IMR-90 (cell line): ENCODE measurements at regions not wholly inside any gene's neighbourhood (a gene's known extent, or its start where the extent isn't known, plus 50 kb on each side); places are given as distances from the start of the nearest gene placed in this dataset.

Experiments
- ATAC-seq: fragments of 200-7000 bp; cut with Tn5 transposase; 2 replicates; pipeline ENCODE4 v1.9.1; 2020; ENCODE audit warnings: low read depth, mild to moderate bottlenecking, moderate library complexity
- BruUV-seq: library from RNA; stranded (reverse); fragments of 400-500 nt; replicated peaks from 2 replicates; lab custom pipeline; 2021; lab: Mats Ljungman, UMichigan
- CTCF ChIA-PET: fragments of 300-600 bp; formaldehyde crosslinking; extraction: SDS; loops from one replicate; lab custom pipeline; 2021; ENCODE audit warnings: antibody characterized with exemption; lab: Yijun Ruan, JAX
- POLR2A ChIA-PET: fragments of 300-600 bp; sonication (Branson Sonifier 250); formaldehyde crosslinking; loops from one replicate; lab custom pipeline; 2022; ENCODE audit warnings: antibody characterized with exemption; ENCODE audit not compliant: unreplicated experiment; lab: Charles Lee
- DNase-seq: peaks from one replicate; pipeline ENCODE4 v3.0.0; 2013
- H2AFZ ChIP-seq: replicated peaks from 2 replicates; pipeline ENCODE3; 2013; ENCODE audit warnings: low read length, mild to moderate bottlenecking; ENCODE audit not compliant: poor library complexity
- H2AK5ac ChIP-seq: 2 replicates; pipeline ENCODE4 v1.6.1; 2013; ENCODE audit warnings: low read depth, low read length, inconsistent platforms
- H2AK9ac ChIP-seq: replicated peaks from 2 replicates; pipeline ENCODE3; 2013; ENCODE audit warnings: mild to moderate bottlenecking, low read depth, low read length, moderate library complexity; ENCODE audit not compliant: poor library complexity
- H2BK120ac ChIP-seq: 2 replicates; pipeline ENCODE4 v1.6.1; 2013; ENCODE audit warnings: low read depth, low read length, inconsistent platforms
- H2BK15ac ChIP-seq: 3 replicates; pipeline ENCODE4 v1.6.1; 2013; ENCODE audit warnings: low read depth, low read length, inconsistent platforms
- H2BK20ac ChIP-seq: 2 replicates; pipeline ENCODE4 v1.6.1; 2013; ENCODE audit warnings: low read depth, mild to moderate bottlenecking, inconsistent platforms, low read length, moderate library complexity
- H2BK5ac ChIP-seq: 2 replicates; pipeline ENCODE4 v1.6.1; 2013; ENCODE audit warnings: mild to moderate bottlenecking, low read depth, low read length, inconsistent platforms; ENCODE audit not compliant: poor library complexity, severe bottlenecking
- H3K14ac ChIP-seq: replicated peaks from 2 replicates; pipeline ENCODE4 v1.6.1; 2013; ENCODE audit warnings: low read depth, low read length, inconsistent platforms
- H3K18ac ChIP-seq: 2 replicates; pipeline ENCODE4 v1.6.1; 2013; ENCODE audit warnings: low read depth, low read length, control low read depth
- H3K23ac ChIP-seq: 2 replicates; pipeline ENCODE4 v1.6.1; 2013; ENCODE audit warnings: low read depth, low read length, inconsistent platforms
- H3K27ac ChIP-seq: 2 replicates; pipeline ENCODE4 v1.5.1; 2013; ENCODE audit warnings: mild to moderate bottlenecking, control low read depth, low read length; ENCODE audit not compliant: insufficient read depth
- H3K27me3 ChIP-seq: 2 replicates; pipeline ENCODE4 v1.6.1; 2013; ENCODE audit warnings: low read length; ENCODE audit not compliant: control insufficient read depth, insufficient read depth
- H3K36me3 ChIP-seq: 2 replicates; pipeline ENCODE4 v1.6.1; 2013; ENCODE audit warnings: low read length, mixed read lengths; ENCODE audit not compliant: control insufficient read depth, insufficient read depth
- H3K4ac ChIP-seq: 2 replicates; pipeline ENCODE4 v1.6.1; 2013; ENCODE audit warnings: low read depth, low read length, inconsistent platforms
- H3K4me1 ChIP-seq: 2 replicates; pipeline ENCODE4 v1.6.1; 2013; ENCODE audit warnings: low read length, mixed read lengths; ENCODE audit not compliant: control insufficient read depth, insufficient read depth
- H3K4me2 ChIP-seq: 2 replicates; pipeline ENCODE4 v1.6.1; 2013; ENCODE audit warnings: low read depth, mild to moderate bottlenecking, control low read depth, low read length, moderate library complexity
- H3K4me3 ChIP-seq: 2 replicates; pipeline ENCODE4 v1.5.1; 2013; ENCODE audit warnings: low read depth, mild to moderate bottlenecking, control low read depth, low read length, moderate library complexity; ENCODE audit not compliant: insufficient read depth
- H3K56ac ChIP-seq: 2 replicates; pipeline ENCODE4 v1.6.1; 2013; ENCODE audit warnings: low read length, inconsistent platforms; ENCODE audit not compliant: insufficient read depth; ENCODE audit errors: extremely low read depth
- H3K79me1 ChIP-seq, 2 experiments: 2 replicates each; pipeline ENCODE4 v1.6.1; 2013; ENCODE audit warnings: low read length in 2 of 2, inconsistent platforms in 1 of 2, low read depth in 1 of 2
- H3K9ac ChIP-seq: 2 replicates; pipeline ENCODE4 v1.6.1; 2013; ENCODE audit warnings: low read depth, low read length, control low read depth
- H3K9me1 ChIP-seq: 2 replicates; pipeline ENCODE4 v1.6.1; 2013; ENCODE audit warnings: low read length, inconsistent platforms; ENCODE audit not compliant: insufficient read depth
- H3K9me3 ChIP-seq: 2 replicates; pipeline ENCODE4 v1.6.1; 2013; ENCODE audit warnings: low read length; ENCODE audit not compliant: control insufficient read depth, insufficient read depth
- H4K20me1 ChIP-seq: 2 replicates; pipeline ENCODE4 v1.6.1; 2013; ENCODE audit warnings: low read length, inconsistent platforms; ENCODE audit not compliant: insufficient read depth
- H4K5ac ChIP-seq: 2 replicates; pipeline ENCODE4 v1.6.1; 2013; ENCODE audit warnings: mild to moderate bottlenecking, low read depth, low read length, control low read depth
- H4K8ac ChIP-seq, 2 experiments: 2 replicates each; pipeline ENCODE4 v1.6.1; 2013; ENCODE audit warnings: low read depth in 2 of 2, low read length in 2 of 2, control low read depth in 1 of 2, inconsistent platforms in 1 of 2
- H4K91ac ChIP-seq: 2 replicates; pipeline ENCODE4 v1.6.1; 2013; ENCODE audit warnings: low read depth, low read length, inconsistent platforms; ENCODE audit not compliant: insufficient read depth
- CEBPB ChIP-seq: IDR thresholded peaks from 2 replicates; pipeline ENCODE4 v1.6.1; 2012; ENCODE audit warnings: low read depth, low read length, improper control_type of control experiment
- FOS ChIP-seq: fragments of 150-350 bp; IDR thresholded peaks from 2 replicates; pipeline ENCODE4 v1.6.1; 2016; ENCODE audit warnings: low read depth, low read length
- MXI1 ChIP-seq: IDR thresholded peaks from 2 replicates; pipeline ENCODE4 v1.6.1; 2012; ENCODE audit warnings: low read depth, mild to moderate bottlenecking, low read length, moderate library complexity, borderline replicate concordance
- RFX5 ChIP-seq: IDR thresholded peaks from 2 replicates; pipeline ENCODE4 v1.8.0; 2012; ENCODE audit warnings: low read depth, mild to moderate bottlenecking, low read length, moderate library complexity
- SMC3 ChIP-seq: fragments of 150-350 bp; IDR thresholded peaks from 2 replicates; pipeline ENCODE4 v1.6.1; 2016; ENCODE audit warnings: low read depth, mild to moderate bottlenecking, antibody characterized with exemption, low read length, moderate library complexity
- WGBS, 2 experiments: methylation state at CpG; one replicate each; pipeline versions ENCODE4 v1.1.5 to v1.1.7; 2013; ENCODE audit warnings: missing lambda C conversion rate in 2 of 2; ENCODE audit not compliant: insufficient read length in 1 of 2; ENCODE audit errors: extremely low coverage in 2 of 2; 5-methylcytosine and 5-hydroxymethylcytosine counted together
- dilution Hi-C: fragments of 300-500 bp; cut with HindIII; formaldehyde crosslinking; loops from one replicate; pipeline ENCODE4 v1.14.3; 2018; ENCODE audit warnings: low sequenced_read_pairs; ENCODE audit not compliant: unreplicated experiment
- in situ Hi-C: fragments of 300-500 bp; cut with MboI; formaldehyde crosslinking; loops from 3 replicates; pipeline ENCODE4 v1.14.3; 2019; ENCODE audit warnings: low sequenced_read_pairs, inconsistent platforms, mixed read lengths
- intact Hi-C: fragments of 100-400 bp; cut with micrococcal nuclease; formaldehyde crosslinking; loops from 2 replicates; pipeline ENCODE4 v1.10.0; 2022

GRCh38 chr4:149973181-149973580 is 105.1 kb upstream of the DCLK2 start:
- Histone ChIP-seq H4K5ac (no peak overlapping the region), H2AK9ac (no peak overlapping the region), H2AFZ (no peak overlapping the region), H3K4me2 (no peak overlapping the region), H3K9me1 (no peaks in the 10 kb centered on the region), H3K9me3 (no peaks in the 10 kb centered on the region), H3K79me1 (no peaks in the 10 kb centered on the region), H3K36me3 (no peaks in the 10 kb centered on the region), H3K27me3 (no peaks in the 10 kb centered on the region), H3K4me3 (no peak overlapping the region), H3K27ac (no peak overlapping the region), H4K91ac (no peak overlapping the region), H3K4me1 (no peaks in the 10 kb centered on the region), H2BK5ac (no peak overlapping the region), H3K56ac (no peak overlapping the region), H3K23ac (no peak overlapping the region), H3K14ac (no peak overlapping the region), H4K8ac (no peak overlapping the region), H2BK15ac (no peak overlapping the region), H4K20me1 (no peaks in the 10 kb centered on the region), H3K4ac (no peak overlapping the region), H3K18ac (no peak overlapping the region), H2AK5ac (no peak overlapping the region), H2BK20ac (no peak overlapping the region), H3K9ac (no peak overlapping the region), H2BK120ac (no peak overlapping the region)
- intact Hi-C loops, result no loop called here
- ChIA-PET POLR2A (no interaction called here), CTCF (no interaction called here)
- in situ Hi-C loops, result no loop called here
- WGBS, 2 experiments, result no CpG with 5 or more reads among the region's 2 CpGs
- TF ChIP-seq SMC3 (no peak), CEBPB (no peak), MXI1 (no peak), FOS (no peak), RFX5 (no peak)
- BruUV-seq, result no TSS peak
- dilution Hi-C loops, result no loop called here
- ATAC-seq, result no peak; the same call in 1 of the 2 replicates
- DNase-seq, result no peak
